OCI-LY7 (cell line): ENCODE measurements at regions not wholly inside any gene's neighbourhood (a gene's known extent, or its start where the extent isn't known, plus 50 kb on each side); places are given as distances from the start of the nearest gene placed in this dataset.

Source experiments
- BruUV-seq: library from RNA; stranded (reverse); fragments of 400-500 nt; replicated peaks from 2 replicates; lab custom pipeline; 2021; lab: Mats Ljungman, UMichigan
- CTCF ChIA-PET: fragments of 300-600 bp; sonication (Branson Sonifier 250); formaldehyde crosslinking; loops from one replicate; lab custom pipeline; 2022; ENCODE audit warnings: antibody characterized with exemption; ENCODE audit not compliant: unreplicated experiment; lab: Charles Lee
- POLR2A ChIA-PET: fragments of 300-600 bp; sonication (Branson Sonifier 250); formaldehyde crosslinking; loops from one replicate; lab custom pipeline; 2022; ENCODE audit warnings: antibody characterized with exemption; lab: Charles Lee
- DNase-seq: peaks from one replicate; pipeline ENCODE4 v3.0.0-alpha.2; 2015; ENCODE audit warnings: low spot score
- H2AFZ ChIP-seq: fragments of 200-600 bp; sonication (generic), shearing (Covaris generic); 2 replicates; pipeline ENCODE4 v1.6.1; 2014; ENCODE audit warnings: mild to moderate bottlenecking, antibody characterized with exemption, low read length, moderate library complexity
- H3K27ac ChIP-seq: fragments of 200-600 bp; sonication (generic); 2 replicates; pipeline ENCODE4 v1.5.1; 2014; ENCODE audit warnings: mixed run types, low read depth, mild to moderate bottlenecking, moderate library complexity, low read length, inconsistent platforms; ENCODE audit not compliant: poor library complexity, severe bottlenecking
- H3K36me3 ChIP-seq: fragments of 200-600 bp; sonication (generic); 2 replicates; pipeline ENCODE4 v1.6.1; 2014; ENCODE audit warnings: mild to moderate bottlenecking, antibody characterized with exemption, low read length, moderate library complexity, mixed read lengths; ENCODE audit not compliant: insufficient read depth
- H3K4me1 ChIP-seq: fragments of 200-600 bp; sonication (generic); 2 replicates; pipeline ENCODE4 v1.5.1; 2014; ENCODE audit warnings: mild to moderate bottlenecking, low read length; ENCODE audit not compliant: insufficient read depth, poor library complexity, severe bottlenecking
- H3K4me2 ChIP-seq: fragments of 200-600 bp; sonication (generic); 2 replicates; pipeline ENCODE4 v1.6.1; 2014; ENCODE audit warnings: mild to moderate bottlenecking, low read length
- H3K4me3 ChIP-seq: fragments of 200-600 bp; sonication (generic); 2 replicates; pipeline ENCODE4 v1.5.1; 2014; ENCODE audit warnings: mild to moderate bottlenecking, low read depth, low read length; ENCODE audit not compliant: poor library complexity, severe bottlenecking
- H3K79me2 ChIP-seq: fragments of 200-600 bp; sonication (generic); 2 replicates; pipeline ENCODE4 v1.6.1; 2016; ENCODE audit warnings: low read depth, mild to moderate bottlenecking, low read length, moderate library complexity, mixed read lengths; ENCODE audit not compliant: insufficient read depth
- H3K9me2 ChIP-seq: fragments of 200-600 bp; sonication (generic); 2 replicates; pipeline ENCODE4 v1.6.1; 2016; ENCODE audit warnings: mild to moderate bottlenecking, low read length, mixed read lengths; ENCODE audit not compliant: insufficient read depth
- H3K9me3 ChIP-seq: fragments of 200-600 bp; sonication (generic); 2 replicates; pipeline ENCODE4 v1.6.1; 2014; ENCODE audit warnings: mild to moderate bottlenecking, mixed run types, low read length, mixed read lengths
- H4K20me1 ChIP-seq: fragments of 200-600 bp; sonication (generic); 2 replicates; pipeline ENCODE4 v1.6.1; 2014; ENCODE audit warnings: mild to moderate bottlenecking, antibody characterized with exemption, low read length, moderate library complexity, mixed read lengths; ENCODE audit not compliant: insufficient read depth
- EZH2phosphoT487 ChIP-seq: fragments of 200-600 bp; sonication (generic); IDR thresholded peaks from 2 replicates; pipeline ENCODE4 v1.6.1; 2018; ENCODE audit warnings: low read depth, borderline replicate concordance, mild to moderate bottlenecking, mixed run types, antibody characterized with exemption, low read length, moderate library complexity, mixed read lengths
- intact Hi-C: fragments of 100-400 bp; cut with micrococcal nuclease; formaldehyde crosslinking; loops from one replicate; pipeline ENCODE4 v1.10.0; 2022; ENCODE audit not compliant: unreplicated experiment
- TF ChIP-seq, protein P1 (sequence below): fragments of 200-600 bp; sonication (generic); conservative IDR thresholded peaks from 2 replicates; pipeline ENCODE4 v1.5.1; 2014; ENCODE audit warnings: mild to moderate bottlenecking, antibody characterized with exemption, low read length, moderate library complexity, mixed read lengths

GRCh38 chr13:72399351-72399750, 328.1 kb downstream of the MZT1 start:
- no peaks in the 10 kb centered on the region for H3K36me3 ChIP-seq
- TF ChIP-seq EZH2phosphoT487, result no peak
- TF ChIP-seq, protein P1, sequence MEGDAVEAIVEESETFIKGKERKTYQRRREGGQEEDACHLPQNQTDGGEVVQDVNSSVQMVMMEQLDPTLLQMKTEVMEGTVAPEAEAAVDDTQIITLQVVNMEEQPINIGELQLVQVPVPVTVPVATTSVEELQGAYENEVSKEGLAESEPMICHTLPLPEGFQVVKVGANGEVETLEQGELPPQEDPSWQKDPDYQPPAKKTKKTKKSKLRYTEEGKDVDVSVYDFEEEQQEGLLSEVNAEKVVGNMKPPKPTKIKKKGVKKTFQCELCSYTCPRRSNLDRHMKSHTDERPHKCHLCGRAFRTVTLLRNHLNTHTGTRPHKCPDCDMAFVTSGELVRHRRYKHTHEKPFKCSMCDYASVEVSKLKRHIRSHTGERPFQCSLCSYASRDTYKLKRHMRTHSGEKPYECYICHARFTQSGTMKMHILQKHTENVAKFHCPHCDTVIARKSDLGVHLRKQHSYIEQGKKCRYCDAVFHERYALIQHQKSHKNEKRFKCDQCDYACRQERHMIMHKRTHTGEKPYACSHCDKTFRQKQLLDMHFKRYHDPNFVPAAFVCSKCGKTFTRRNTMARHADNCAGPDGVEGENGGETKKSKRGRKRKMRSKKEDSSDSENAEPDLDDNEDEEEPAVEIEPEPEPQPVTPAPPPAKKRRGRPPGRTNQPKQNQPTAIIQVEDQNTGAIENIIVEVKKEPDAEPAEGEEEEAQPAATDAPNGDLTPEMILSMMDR, result no peak
- H3K4me1 ChIP-seq, result no peaks in the 10 kb centered on the region
- no peak for DNase-seq
- intact Hi-C loops, result no loop called here
- no peak overlapping the region for H3K4me3 ChIP-seq
- H4K20me1 ChIP-seq, result no peaks in the 10 kb centered on the region
- H3K9me2 ChIP-seq, result no peaks in the 10 kb centered on the region
- POLR2A ChIA-PET, result interaction anchor here (0.7 kb wide), 1 partner anchor 229 kb away, joined by 4 read pairs; no protein-coding TSS in a partner anchor
- H3K79me2 ChIP-seq, result no peaks in the 10 kb centered on the region
- CTCF ChIA-PET, result no interaction called here
- H3K27ac ChIP-seq, result no peak overlapping the region
- no peak overlapping the region for H2AFZ ChIP-seq
- H3K9me3 ChIP-seq, result no peaks in the 10 kb centered on the region
- BruUV-seq, result no TSS peak
- no peak overlapping the region for H3K4me2 ChIP-seq

DNA sequence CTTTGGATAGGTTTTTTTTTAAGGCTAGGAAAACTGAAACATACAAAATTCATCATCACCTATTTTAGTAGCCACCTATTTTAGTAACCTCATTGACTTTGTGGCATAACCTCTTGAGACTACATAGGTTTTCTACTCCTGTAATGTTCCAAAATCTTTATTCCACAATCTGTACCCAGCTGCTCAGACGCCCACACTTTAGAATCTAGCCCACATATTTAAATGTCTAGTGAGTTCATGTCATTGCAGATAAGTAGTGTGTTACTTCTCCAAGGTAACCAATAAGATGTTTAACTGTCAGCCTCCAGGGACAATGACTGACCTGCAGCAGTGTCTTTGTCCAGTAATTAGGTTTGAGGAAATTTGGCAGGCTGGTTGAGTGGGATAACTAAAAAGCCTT, 330.2 kb downstream of the MZT1 start:
- TF ChIP-seq, protein P1, result no peak
- no peak for TF ChIP-seq EZH2phosphoT487
- Histone ChIP-seq H2AFZ (no peak overlapping the region), H4K20me1 (no peaks in the 10 kb centered on the region), H3K27ac (no peak overlapping the region), H3K4me3 (no peak overlapping the region), H3K4me1 (no peaks in the 10 kb centered on the region), H3K4me2 (no peak overlapping the region), H3K9me3 (no peaks in the 10 kb centered on the region), H3K79me2 (no peaks in the 10 kb centered on the region), H3K36me3 (no peaks in the 10 kb centered on the region), H3K9me2 (no peaks in the 10 kb centered on the region)
- ChIA-PET CTCF (no interaction called here), POLR2A (no interaction called here)
- no peak for DNase-seq
- intact Hi-C loops, result no loop called here
- no TSS peak for BruUV-seq

DNA sequence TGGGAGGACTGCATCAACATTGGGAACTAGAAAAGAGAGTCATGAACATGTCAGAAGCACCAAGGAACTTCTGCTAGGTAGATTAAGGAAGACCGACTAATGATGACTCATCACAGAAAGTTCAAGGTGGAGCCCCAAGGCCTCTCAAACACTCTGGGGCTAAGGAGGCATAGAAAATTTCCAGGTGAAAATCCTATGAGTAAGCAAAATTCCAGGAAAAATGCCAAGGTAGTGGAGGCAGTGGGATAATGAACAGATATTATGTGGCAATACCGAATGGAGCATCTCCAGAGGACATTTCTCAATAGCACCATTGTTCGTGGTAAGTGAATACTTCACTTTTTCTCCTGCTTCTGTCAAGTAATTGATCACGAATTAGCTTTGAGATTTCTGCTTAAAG, 336.5 kb downstream of the MZT1 start:
- H3K9me2 ChIP-seq, result no peaks in the 10 kb centered on the region
- no peaks in the 10 kb centered on the region for H3K79me2 ChIP-seq
- TF ChIP-seq, protein P1, result no peak
- TF ChIP-seq EZH2phosphoT487, result no peak
- no peaks in the 10 kb centered on the region for H4K20me1 ChIP-seq
- CTCF ChIA-PET, result no interaction called here
- no TSS peak for BruUV-seq
- no peak overlapping the region for H3K27ac ChIP-seq
- H2AFZ ChIP-seq, result no peak overlapping the region
- POLR2A ChIA-PET, result no interaction called here
- no peaks in the 10 kb centered on the region for H3K4me1 ChIP-seq
- DNase-seq, result no peak
- H3K4me3 ChIP-seq, result no peak overlapping the region
- H3K36me3 ChIP-seq, result no peaks in the 10 kb centered on the region
- H3K4me2 ChIP-seq, result no peak overlapping the region
- intact Hi-C loops, result no loop called here
- no peaks in the 10 kb centered on the region for H3K9me3 ChIP-seq
